GM19324 (cell line): ENCODE measurements at regions not wholly inside any gene's neighbourhood (a gene's known extent, or its start where the extent isn't known, plus 50 kb on each side); places are given as distances from the start of the nearest gene placed in this dataset.

Experiments used
- ATAC-seq: cut with Tn5 transposase; IDR thresholded peaks from one replicate; pipeline ENCODE4 v1.9.1; 2021; ENCODE audit warnings: mild to moderate bottlenecking, moderate library complexity; ENCODE audit not compliant: unreplicated experiment, low FRiP score

DNA sequence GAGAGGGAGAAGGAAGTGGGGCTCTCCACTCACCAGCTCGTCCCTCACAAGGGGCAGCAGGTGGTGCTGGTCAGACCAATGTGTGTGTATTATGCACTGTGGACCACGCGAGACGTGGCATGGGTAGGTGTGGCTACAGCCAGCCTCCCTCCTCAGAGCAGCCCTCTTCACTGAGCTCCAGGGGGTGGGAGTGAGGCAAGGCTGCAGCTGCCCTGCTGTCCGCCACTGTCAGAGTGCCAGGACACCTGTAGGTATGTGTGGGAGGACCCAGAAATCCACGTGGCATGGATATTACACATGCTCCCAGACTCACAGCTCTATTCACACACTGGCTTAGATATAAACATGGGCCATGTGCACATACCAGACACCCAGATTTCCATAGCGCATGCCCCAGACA is 90.3 kb downstream of the VEGFA start:
- ATAC-seq = no peak

DNA sequence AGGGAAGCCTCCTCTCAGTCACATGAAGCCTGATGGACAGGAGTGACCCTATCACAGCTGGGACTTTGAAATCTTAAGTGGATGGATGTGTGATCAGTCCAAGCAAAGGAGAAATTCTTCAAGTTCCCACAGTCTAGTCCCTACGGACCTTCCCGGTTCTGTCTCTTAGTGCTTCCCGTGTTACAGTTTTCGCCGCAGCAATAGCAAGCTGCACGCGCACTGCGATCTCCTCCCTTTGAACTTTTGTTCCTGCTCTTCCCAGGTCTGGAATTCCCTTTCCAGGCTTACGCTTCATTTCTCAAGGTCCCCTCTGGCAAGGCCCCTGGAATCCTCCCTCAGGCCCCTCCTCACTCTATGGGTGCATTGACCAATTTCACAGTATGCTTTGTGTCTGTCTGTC is 89.2 kb downstream of the VEGFA start:
- no peak for ATAC-seq

DNA sequence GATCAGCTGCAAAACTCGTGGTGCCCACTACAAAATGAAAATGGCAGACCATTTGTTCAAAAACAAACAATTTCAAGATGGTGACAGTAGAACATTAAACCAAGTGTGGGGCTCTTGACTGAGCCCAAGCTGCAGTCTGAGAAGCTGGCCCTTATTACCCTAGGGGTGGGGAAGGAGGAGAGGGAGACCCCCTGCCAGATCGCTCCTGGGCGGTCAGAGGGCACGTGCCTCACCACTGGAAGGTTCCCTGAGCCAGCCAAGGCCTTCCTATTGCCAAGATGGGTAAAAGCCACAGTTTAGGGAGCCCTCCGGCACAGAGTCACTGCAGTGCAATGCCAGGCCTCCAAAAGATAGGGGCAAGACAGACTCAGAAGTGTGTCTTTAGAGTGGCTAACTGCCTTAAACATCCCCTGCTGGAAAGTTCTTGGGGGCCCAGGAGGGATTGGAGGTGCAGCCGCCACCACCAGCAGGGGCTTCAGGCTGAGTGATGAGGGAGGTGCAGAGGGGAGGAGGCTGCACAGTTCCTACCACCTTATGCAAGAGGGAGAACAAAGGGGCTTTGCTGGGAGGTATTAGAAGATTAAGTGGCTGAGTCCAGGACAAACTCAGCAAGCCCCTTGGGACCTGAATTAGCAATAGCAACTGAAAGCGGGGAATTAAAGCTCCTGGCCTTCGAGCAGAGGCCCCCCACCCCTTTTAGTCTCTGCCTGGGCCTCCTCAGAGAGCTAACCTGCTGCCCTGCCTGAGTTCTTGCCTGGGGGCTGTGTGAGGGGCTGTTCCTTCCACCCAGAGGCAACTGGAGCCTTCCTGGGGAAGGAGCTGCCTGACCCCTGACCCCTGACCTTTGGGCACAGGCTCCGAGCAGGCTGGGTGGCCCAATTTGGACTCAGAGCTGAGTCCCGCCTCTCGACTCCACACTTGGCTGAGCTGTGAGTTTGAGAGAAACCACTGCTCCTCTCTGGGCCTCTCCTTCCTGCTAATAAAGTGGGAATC is 88.4 kb downstream of the VEGFA start:
- no peak for ATAC-seq

DNA sequence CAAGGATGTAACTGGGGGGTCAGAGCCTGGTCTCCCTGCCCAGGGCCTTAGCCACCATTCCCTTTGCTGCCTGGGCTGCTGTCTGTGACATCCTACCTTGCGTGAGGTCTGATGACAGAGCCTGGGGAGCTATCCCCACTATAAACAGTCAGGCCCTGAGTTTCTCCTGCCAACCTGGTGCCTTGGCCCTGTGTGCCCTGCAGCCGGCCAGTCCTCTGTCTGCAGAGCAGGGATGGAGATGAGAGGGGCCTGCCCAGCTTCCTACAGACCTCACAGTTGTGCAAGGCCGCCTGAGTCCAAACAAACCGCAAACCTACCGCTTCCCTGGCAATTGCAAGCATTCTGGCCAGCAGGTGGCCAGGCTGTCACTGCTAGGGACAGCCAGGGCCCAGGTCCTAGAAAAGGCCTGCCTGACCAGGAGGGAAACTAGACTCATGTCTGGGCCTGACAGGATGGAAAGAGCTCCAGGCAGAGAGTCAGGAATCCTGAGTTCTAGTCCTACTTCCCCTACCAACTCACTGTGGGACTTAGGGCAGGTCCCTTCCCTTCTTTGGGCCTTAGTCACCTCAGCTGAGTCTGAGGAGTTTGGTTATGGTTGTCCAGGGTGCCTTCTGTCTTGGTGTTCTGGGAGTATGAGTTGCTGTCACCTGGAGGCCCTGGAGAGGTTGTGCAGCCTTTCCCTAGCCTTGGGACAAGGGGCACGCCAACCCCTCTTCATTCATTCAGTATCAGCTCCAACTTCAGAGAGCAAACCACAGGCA is 86.2 kb downstream of the VEGFA start:
- ATAC-seq = no peak

DNA sequence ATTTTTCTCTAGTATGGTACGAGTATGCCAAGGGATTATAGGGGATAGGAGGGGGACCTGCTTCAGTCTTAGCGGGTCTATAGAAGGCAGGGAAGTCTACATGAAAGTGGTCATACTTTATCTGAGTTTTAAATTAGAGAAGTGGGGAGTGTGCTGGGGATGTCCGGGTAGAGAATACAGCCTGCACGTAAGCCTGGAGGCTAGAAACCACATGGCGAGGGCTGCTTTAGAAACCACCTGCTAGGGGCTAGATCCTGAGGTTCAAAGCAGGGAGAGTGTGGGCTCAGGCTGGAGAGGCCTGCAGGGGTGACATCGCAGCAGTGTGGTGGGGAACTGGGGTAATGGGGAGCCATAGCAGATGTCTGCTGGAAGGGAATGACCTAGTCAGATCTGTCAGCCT is 85.2 kb downstream of the VEGFA start:
- ATAC-seq = no peak

DNA sequence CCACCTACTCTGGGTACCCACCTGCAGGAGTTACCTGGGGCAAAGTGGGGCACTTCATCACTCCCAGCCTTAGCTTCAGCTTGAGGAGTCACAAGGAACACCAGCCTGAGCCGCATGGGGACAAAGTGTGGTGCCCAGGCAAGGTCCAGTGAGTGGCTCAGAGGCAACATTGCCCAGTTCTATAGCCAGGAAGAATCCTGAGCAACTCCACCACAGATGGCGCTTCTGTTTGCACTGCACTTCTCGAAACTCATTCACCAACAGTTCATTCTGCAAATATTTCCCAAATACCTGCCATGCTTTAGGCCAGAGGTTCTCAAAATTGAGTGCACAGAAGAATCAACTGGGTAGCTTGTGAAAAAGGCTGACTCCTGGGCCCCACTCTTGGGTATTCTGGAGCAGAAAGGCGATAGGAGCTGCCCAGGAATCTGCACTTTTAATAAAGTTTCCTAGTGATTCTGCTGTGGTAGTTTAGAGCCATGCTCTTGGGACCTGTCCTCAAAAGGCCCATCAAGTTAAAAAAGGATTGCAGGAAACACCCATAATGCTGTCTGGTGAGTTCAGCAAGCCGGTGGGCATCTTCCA is 83.1 kb downstream of the VEGFA start:
- ATAC-seq = no peak

DNA sequence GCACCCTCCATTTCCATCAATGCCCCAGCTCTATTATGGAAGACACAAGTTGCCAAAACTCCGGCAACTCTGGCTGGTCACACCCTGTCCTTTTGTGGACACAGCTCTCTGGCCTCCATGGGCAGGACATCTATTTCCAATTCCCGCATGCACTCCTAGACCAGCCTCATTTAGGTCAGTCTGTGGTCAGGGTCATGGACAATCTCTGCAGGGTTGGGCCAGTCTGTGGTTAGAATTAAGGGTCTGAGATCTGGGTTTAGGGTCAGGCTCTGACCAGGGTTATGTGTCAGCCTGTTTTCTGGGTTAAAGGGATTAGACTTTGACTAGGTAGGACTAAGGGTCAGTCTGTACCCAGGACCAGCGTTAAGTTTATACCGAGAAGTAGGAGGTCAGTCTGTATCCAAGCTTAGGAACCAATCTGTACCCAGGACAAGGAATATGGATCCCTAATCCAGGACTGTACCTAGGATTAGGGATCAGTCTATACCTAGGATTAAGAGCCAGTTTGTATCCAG is 82.4 kb downstream of the VEGFA start:
- no peak for ATAC-seq

DNA sequence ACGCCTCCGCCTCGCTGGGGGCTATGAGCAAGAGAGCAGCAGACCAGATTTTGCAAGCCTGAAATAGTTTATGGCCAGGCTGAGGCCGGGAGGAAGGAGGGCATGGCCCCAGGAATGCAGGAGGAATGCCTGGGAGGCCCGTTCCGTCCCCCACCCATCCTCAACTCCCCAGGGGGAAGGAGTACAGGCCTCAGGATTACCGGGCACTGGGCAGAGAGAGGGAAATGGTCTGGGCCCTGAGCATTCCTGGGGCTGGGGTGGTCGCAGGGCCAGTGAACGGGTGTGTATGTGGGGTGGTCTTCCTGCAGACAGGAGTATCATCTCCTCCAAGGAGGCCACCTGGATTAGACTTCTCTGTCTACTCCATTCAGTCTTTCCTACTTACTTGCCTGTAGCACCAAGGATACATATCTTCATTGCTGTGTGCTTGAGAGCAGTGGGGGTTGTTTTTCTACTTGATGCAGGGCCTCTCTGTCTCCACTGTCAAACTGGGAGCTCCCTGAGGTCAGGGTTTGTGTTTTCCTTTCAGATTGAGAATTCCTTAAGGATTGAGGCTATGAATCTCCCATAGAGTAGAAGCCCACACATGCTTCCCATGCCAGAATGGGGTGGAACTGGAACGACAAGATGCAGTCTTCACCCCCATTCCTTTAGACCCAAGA is 81.3 kb downstream of the VEGFA start:
- ATAC-seq = no peak

DNA sequence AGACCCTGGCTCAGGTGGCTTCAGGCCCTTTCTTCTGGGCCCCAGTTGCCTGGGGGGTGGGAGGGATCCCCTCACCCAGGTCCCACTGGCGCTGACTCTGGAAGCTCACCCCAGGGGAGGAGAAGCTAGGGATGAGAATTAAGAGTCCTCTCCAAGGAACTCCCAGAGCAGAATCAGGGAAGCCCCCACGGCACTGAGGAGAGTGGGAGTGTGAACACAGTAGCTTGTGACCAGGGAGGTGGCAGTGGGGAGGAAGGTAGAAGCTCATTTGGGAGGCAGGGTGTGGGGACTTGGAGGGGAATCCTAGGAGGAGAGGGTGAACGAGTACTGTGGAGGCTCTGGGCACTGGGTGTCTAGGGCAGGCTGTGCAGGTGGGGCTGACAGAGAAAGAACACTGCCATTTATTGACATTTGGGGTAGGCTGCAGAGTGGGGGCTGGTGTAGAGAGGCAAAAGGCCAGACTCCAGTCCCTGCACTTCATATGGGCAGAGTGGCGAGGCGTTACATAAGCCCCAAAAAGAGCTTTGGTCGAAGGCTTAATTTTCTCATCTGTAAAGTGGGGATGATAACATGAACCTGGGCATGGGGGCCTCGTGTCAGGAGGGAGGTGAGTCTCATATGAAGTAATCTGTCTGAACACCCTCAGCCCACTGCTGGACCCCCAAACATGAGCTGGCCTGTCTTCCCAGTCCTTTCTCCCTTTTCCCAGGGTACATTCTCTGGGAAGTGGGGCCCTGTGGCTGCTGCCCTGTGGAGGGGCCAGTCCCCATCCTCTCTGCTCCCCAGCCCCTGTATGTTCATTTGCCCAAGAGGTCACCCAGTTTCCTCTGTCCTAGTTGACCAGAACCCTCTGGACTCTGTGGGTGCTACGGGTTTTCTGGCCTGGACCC is 80.5 kb downstream of the VEGFA start:
- ATAC-seq = no peak

DNA sequence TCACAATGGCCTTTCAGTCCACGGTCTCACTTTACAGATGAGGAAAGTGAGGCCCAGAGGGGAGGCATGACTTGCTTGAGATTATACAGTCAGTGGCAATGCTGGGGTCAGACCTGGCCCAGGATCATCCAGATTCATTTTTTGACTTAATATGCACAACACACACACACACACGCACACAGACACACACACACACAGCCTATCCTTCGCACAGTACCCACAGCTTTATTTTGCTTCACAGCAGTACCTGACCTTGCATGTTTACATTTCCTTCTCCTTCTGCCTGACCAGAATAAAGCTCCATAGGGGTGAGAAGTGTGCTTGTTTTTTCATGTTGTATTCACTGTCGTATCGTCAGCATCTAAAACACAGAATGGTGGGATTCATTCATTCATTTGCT is 79.8 kb downstream of the VEGFA start:
- no peak for ATAC-seq

DNA sequence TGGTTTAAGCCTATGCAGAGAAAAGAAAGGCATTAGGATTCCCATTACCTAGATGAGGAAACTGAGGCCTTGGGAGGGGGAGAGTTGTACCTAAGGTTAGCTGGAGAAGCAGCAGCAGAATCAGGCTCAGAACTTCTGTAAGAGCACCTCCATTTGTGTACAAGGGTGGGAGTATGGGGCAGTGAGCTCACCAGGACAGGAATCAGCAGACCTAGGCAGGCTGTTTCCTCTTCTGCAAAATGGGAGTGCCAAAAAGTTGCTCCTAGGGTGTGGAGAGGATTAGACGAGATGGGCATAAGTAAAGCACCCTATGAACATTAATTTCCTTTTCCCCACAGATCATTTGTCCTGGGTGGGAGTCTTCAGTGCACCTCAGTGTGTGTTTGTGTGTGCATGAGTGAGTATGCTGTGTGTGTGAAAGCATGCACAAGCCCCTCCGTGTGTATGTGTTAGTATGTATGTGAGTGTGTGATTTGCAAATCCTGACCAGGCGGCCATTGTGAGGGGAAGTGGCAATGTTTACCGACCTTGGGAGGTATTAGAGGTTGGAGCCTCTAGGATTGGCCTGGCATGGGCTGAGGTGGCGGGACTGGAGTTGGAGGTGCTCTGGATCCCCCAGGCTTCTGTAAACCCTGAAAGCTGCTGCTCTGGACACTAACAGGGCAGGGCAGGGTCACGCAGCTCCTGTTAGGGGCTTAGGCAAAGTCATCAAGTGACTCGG is 78.8 kb downstream of the VEGFA start:
- ATAC-seq = no peak

DNA sequence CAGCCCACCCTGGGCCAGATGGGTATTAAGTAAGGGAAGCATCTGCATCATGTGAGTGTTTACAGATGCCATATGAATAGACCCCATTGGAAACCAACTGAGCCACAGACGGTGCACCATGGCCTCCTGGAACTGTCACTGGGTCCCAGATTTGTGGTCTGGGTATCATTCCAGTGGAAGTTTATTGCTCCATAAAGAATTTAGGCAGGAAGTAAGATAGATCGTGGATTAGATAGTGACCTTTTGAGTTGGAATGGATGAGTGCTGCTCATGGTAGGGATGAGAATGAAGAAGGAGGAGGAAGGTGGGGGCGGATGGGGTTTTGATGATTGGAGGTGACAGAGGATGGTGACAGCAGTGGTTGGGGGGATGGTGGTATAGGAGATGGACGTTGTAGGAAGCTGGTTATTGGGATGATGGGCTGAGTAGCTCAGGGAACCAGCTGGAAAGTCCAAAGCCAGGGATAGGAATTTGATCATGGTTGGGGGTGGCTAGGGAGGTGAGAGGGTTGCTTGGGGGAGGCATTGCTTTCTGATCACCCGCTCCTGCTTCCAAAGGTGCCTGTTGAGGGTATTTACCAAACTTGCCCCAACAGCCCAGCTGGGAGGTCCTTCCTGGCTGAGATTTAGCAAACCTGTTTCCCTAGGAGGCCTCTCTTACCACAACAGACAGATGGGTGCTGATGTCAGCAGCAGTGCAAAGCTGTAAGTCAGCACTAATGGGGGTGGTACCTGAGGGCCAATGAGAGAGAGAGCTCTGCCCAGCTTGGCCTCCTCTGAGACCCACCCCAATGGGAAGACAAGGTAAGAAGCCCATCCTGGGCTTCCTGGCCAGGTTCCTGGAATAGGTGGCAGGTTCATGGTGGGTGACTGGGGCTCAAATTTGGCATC is 78.0 kb downstream of the VEGFA start:
- ATAC-seq = no peak

DNA sequence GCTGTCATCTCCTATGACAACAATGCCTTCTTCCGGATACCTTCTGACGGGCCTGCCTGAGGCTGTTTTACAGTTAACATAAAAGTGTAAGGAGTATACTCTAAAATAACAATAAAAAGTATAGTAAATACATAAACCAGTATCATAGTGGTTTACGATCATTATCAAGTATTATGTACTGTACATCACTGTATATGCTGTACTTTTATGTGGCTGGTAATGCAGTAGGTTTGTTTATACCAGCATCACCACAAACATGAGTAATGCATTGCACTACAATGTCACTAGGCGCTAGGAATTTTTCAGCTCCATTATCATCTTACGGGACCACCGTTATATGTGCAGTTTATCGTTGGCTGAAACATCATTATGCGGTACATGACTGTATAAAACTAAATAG is 76.5 kb downstream of the VEGFA start:
- ATAC-seq = no peak

DNA sequence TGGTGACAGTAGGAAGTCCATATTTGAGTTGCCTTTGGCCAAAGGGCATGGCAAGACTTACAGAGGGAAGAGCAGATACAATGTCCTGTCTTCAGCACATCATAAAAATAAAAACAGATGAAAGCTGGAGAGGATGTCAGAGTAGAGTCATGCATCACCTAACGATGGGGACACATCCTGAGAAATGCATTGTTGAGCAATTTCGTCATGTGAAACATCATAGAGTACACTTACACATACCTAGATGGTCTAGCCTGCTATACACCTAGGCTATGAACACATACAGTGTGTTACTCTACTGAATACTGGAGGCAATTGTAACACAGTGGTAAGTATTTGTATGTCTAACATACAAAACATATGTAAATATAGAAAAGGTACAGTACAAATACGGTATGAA is 75.6 kb downstream of the VEGFA start:
- no peak for ATAC-seq

DNA sequence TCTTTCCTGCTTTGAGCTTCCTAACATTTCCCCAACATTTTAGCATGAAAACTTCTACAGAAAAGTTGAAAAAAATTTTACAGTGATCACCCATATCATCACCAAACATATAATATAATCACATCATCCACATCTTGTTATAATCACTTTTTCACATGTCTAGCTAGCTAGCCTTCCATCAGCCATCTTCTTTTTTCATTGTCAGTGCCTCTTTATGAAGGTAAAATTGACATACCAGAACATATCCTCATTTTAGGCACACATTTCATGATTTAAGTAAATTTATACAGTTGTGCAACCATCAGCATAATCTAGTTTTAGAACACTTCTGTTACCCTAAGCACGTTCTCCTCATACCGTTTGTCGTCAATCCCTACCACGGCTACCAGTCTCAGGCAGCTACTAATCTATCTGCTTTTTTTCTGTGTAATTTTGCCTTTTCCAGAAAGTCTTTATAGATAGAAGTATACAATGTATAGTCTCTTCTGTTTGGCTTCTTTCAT is 73.7 kb downstream of the VEGFA start:
- no peak for ATAC-seq

DNA sequence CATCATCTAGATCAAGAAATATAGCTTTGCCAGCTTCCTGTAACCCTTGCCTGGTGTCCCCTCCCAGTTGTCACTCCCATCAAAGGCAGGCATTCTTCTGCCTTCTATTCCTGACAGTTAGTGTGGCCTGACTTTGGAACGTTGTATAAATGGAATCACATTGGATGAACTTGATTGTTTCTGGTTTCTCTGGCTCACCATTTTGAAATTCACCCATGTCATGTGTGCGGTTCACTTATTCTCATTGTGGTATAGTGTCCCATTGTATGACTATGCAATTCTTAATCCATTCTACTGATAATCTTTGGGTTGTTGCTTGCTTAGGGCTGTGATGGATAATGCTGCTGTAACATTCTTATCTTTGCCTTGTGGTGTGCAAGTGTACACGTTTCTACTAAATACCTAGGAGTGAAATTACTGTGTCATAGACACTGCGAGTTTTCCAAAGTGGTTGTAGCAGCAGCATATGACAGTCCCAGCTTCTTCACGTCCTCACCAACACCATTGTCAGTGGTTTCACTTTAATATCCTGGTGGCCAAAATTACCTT is 73.2 kb downstream of the VEGFA start:
- no peak for ATAC-seq

DNA sequence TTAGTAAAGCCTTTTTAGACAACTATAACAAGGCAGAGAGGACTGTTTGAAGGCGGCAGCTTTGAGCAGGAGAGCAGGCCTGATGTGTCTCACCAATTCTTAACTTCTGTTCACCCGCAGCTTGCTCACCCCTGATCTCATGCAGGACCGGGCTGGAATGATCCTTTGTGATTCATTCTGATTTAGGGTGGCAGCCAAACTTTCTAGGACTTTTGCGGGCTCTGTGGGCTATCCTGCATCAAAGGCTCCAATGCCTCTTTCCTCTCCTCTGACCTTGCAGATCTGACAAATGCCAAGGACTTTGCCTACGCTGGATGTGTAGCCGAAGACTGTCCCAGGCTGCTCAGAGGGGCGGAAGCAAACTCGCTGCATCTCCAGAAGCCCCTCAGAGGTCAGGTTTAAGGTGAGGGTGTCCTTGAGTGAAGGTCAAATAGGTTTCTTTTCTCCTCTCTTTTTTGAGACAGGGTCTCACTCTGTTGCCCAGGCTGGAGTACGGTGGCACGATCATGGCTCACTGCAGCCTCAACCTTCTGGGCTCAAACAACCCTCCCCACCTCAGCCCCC is 72.3 kb downstream of the VEGFA start:
- ATAC-seq = no peak
